ENCODE measurements at regions not wholly inside any gene's neighbourhood (a gene's known extent, or its start where the extent isn't known, plus 50 kb on each side); places are given as distances from the start of the nearest gene placed in this dataset.

- Histone ChIP-seq H3K4me1 (ENCODE audit: insufficient read depth, low read length, severe bottlenecking) (no peaks in the 10 kb centered on the region), H3K4me2 (ENCODE audit: low read length) (no peak overlapping the region), H4K20me1 (ENCODE audit: insufficient read depth, low read length) (no peaks in the 10 kb centered on the region), H3K9me3 (ENCODE audit: low read length) (no peaks in the 10 kb centered on the region), H3K27me3 (ENCODE audit: insufficient read depth, low read length) (no peaks in the 10 kb centered on the region), H3K9me2 (ENCODE audit: low read depth, low read length) (no peaks in the 10 kb centered on the region), H3F3A (ENCODE audit: insufficient read depth, low read length) (no peaks in the 10 kb centered on the region), H3K27ac (ENCODE audit: low read depth, low read length, poor library complexity, severe bottlenecking) (no peak overlapping the region), H3K36me3 (ENCODE audit: insufficient read depth, low read length) (no peaks in the 10 kb centered on the region), H3K9ac (ENCODE audit: low read length) (no peak overlapping the region), H2AFZ (ENCODE audit: low read length) (no peak overlapping the region), H3K4me3 (ENCODE audit: low read depth, low read length, poor library complexity, severe bottlenecking) (no peak overlapping the region), H3K79me2 (ENCODE audit: insufficient read depth, low read length) (no peaks in the 10 kb centered on the region)
- TF ChIP-seq EZH2 (IDR thresholded peaks at IDR 0.05; ENCODE audit: borderline replicate concordance, low read length) (no peak), CTCF (IDR thresholded peaks at IDR 0.05; ENCODE audit: low read length) (no peak)
Measured at GRCh38 chr2:133840761-133841160, 272.5 kb upstream of the NCKAP5 start.

GRCh38 chr2:133841900-133842299 lies 273.6 kb upstream of the NCKAP5 start:
- H3K4me1 ChIP-seq (ENCODE audit: insufficient read depth, low read length, severe bottlenecking): no peaks in the 10 kb centered on the region
- no peak overlapping the region for H3K27ac ChIP-seq (ENCODE audit: low read depth, low read length, poor library complexity, severe bottlenecking)
- no peaks in the 10 kb centered on the region for H4K20me1 ChIP-seq (ENCODE audit: insufficient read depth, low read length)
- H3K9ac ChIP-seq (ENCODE audit: low read length): no peak overlapping the region
- no peaks in the 10 kb centered on the region for H3K9me3 ChIP-seq (ENCODE audit: low read length)
- no peaks in the 10 kb centered on the region for H3K27me3 ChIP-seq (ENCODE audit: insufficient read depth, low read length)
- TF ChIP-seq CTCF (IDR thresholded peaks at IDR 0.05; ENCODE audit: low read length) (no peak), EZH2 (IDR thresholded peaks at IDR 0.05; ENCODE audit: borderline replicate concordance, low read length) (no peak)
- no peak overlapping the region for H3K4me2 ChIP-seq (ENCODE audit: low read length)
- no peaks in the 10 kb centered on the region for H3K36me3 ChIP-seq (ENCODE audit: insufficient read depth, low read length)
- H2AFZ ChIP-seq (ENCODE audit: low read length): no peak overlapping the region
- no peaks in the 10 kb centered on the region for H3K9me2 ChIP-seq (ENCODE audit: low read depth, low read length)
- no peak overlapping the region for H3K4me3 ChIP-seq (ENCODE audit: low read depth, low read length, poor library complexity, severe bottlenecking)
- H3K79me2 ChIP-seq (ENCODE audit: insufficient read depth, low read length): no peaks in the 10 kb centered on the region
- H3F3A ChIP-seq (ENCODE audit: insufficient read depth, low read length): no peaks in the 10 kb centered on the region

- H3K9me2 ChIP-seq (ENCODE audit: low read depth, low read length): no peaks in the 10 kb centered on the region
- H3K4me3 ChIP-seq (ENCODE audit: low read depth, low read length, poor library complexity, severe bottlenecking): no peak overlapping the region
- no peak overlapping the region for H3K9ac ChIP-seq (ENCODE audit: low read length)
- H3K9me3 ChIP-seq (ENCODE audit: low read length): no peaks in the 10 kb centered on the region
- H3K4me1 ChIP-seq (ENCODE audit: insufficient read depth, low read length, severe bottlenecking): no peaks in the 10 kb centered on the region
- no peak overlapping the region for H2AFZ ChIP-seq (ENCODE audit: low read length)
- no peaks in the 10 kb centered on the region for H3K27me3 ChIP-seq (ENCODE audit: insufficient read depth, low read length)
- H3K79me2 ChIP-seq (ENCODE audit: insufficient read depth, low read length): no peaks in the 10 kb centered on the region
- no peak overlapping the region for H3K4me2 ChIP-seq (ENCODE audit: low read length)
- H4K20me1 ChIP-seq (ENCODE audit: insufficient read depth, low read length): no peaks in the 10 kb centered on the region
- no peaks in the 10 kb centered on the region for H3K36me3 ChIP-seq (ENCODE audit: insufficient read depth, low read length)
- TF ChIP-seq CTCF (IDR thresholded peaks at IDR 0.05; ENCODE audit: low read length): no peak
- H3F3A ChIP-seq (ENCODE audit: insufficient read depth, low read length): no peaks in the 10 kb centered on the region
- H3K27ac ChIP-seq (ENCODE audit: low read depth, low read length, poor library complexity, severe bottlenecking): no peak overlapping the region
Measured at GRCh38 chr2:133842446-133842845, 274.2 kb upstream of the NCKAP5 start.
